Nephron (organoid): ENCODE measurements at regions not wholly inside any gene's neighbourhood (a gene's known extent, or its start where the extent isn't known, plus 50 kb on each side); places are given as distances from the start of the nearest gene placed in this dataset.

Source experiments
- H3K27ac Mint-ChIP-seq, 3 experiments: 2 replicates each; pipeline ENCODE4 v1.8.0; 2020; ENCODE audit warnings: mixed read lengths in 3 of 3, mild to moderate bottlenecking in 2 of 3, moderate library complexity in 1 of 3
- H3K27me3 Mint-ChIP-seq: 2 replicates; pipeline ENCODE4 v1.8.0; 2021; ENCODE audit warnings: low read depth, mild to moderate bottlenecking, moderate library complexity, mixed read lengths
- H3K36me3 Mint-ChIP-seq: 2 replicates; pipeline ENCODE4 v1.8.0; 2020; ENCODE audit warnings: low read depth, mixed read lengths
- H3K4me1 Mint-ChIP-seq: 2 replicates; pipeline ENCODE4 v1.8.0; 2020; ENCODE audit warnings: mixed read lengths
- H3K4me3 Mint-ChIP-seq, 3 experiments: 2 replicates each; pipeline ENCODE4 v1.8.0; 2020; ENCODE audit warnings: mild to moderate bottlenecking in 3 of 3, mixed read lengths in 3 of 3, moderate library complexity in 2 of 3
- H3K9me3 Mint-ChIP-seq: 2 replicates; pipeline ENCODE4 v1.8.0; 2020; ENCODE audit warnings: mixed read lengths
- TF ChIP-seq, protein P1 (sequence below), 3 experiments: fragments of 200-600 bp; sonication (generic); IDR thresholded peaks; one replicate each; pipeline ENCODE4 v1.5.0; 2021; ENCODE audit warnings: antibody characterized with exemption in 3 of 3; ENCODE audit not compliant: unreplicated experiment in 3 of 3

DNA sequence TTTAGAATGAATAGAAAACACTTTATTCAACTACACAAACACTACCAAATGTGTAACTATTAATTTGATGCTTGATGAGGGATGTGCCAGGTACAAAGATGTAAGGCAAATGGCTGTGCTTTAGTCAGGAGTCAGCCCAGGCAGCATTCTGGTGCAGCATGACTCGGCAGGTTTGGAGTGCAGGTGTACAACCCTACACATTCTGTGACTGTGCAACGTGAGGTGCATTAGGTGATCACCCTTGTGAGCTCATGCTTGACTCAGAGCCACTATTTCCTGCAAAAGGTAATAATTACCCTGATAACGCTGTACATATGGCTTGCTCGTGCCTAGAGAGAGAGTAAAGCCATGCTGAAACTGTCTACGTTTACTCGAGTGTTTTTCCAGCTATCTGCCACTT, 288.7 kb upstream of the DSEL start:
- H3K9me3 Mint-ChIP-seq: peaks cover 9% of the 10 kb centered on the region
- TF ChIP-seq, protein P1, sequence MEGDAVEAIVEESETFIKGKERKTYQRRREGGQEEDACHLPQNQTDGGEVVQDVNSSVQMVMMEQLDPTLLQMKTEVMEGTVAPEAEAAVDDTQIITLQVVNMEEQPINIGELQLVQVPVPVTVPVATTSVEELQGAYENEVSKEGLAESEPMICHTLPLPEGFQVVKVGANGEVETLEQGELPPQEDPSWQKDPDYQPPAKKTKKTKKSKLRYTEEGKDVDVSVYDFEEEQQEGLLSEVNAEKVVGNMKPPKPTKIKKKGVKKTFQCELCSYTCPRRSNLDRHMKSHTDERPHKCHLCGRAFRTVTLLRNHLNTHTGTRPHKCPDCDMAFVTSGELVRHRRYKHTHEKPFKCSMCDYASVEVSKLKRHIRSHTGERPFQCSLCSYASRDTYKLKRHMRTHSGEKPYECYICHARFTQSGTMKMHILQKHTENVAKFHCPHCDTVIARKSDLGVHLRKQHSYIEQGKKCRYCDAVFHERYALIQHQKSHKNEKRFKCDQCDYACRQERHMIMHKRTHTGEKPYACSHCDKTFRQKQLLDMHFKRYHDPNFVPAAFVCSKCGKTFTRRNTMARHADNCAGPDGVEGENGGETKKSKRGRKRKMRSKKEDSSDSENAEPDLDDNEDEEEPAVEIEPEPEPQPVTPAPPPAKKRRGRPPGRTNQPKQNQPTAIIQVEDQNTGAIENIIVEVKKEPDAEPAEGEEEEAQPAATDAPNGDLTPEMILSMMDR (IDR thresholded peaks at IDR 0.05; ENCODE audit: unreplicated experiment in 3 of 3): no peak
- H3K36me3 Mint-ChIP-seq: no peaks in the 10 kb centered on the region
- no peak overlapping the region for H3K4me3 Mint-ChIP-seq
- no peaks in the 10 kb centered on the region for H3K4me1 Mint-ChIP-seq
- no peak overlapping the region for H3K27ac Mint-ChIP-seq
- H3K27me3 Mint-ChIP-seq: no peaks in the 10 kb centered on the region

DNA sequence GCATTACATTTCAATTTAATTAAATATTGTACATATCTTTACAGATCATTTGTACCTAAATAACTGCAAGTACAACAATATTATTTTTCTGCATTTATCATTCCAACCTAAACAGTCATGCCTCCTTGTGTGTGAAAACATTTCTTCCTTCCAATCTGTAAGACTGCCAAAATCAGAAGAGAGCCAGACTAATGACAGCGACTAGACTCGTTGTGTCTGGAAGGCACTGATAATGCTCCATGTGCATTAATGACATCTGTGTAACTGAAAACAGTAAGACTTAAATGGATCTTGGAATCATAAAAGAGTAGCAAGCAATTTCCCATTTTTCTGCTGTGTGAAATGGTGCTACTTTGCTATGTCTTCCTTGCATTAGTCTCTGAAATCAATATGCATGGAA, 278.0 kb upstream of the DSEL start:
- no peaks in the 10 kb centered on the region for H3K36me3 Mint-ChIP-seq
- H3K27me3 Mint-ChIP-seq: no peaks in the 10 kb centered on the region
- H3K9me3 Mint-ChIP-seq: no peaks in the 10 kb centered on the region
- H3K4me1 Mint-ChIP-seq: peaks cover 3% of the 10 kb centered on the region
- TF ChIP-seq, protein P1 (IDR thresholded peaks at IDR 0.05; ENCODE audit: unreplicated experiment in 3 of 3): no peak
- no peak overlapping the region for H3K27ac Mint-ChIP-seq
- no peak overlapping the region for H3K4me3 Mint-ChIP-seq

DNA sequence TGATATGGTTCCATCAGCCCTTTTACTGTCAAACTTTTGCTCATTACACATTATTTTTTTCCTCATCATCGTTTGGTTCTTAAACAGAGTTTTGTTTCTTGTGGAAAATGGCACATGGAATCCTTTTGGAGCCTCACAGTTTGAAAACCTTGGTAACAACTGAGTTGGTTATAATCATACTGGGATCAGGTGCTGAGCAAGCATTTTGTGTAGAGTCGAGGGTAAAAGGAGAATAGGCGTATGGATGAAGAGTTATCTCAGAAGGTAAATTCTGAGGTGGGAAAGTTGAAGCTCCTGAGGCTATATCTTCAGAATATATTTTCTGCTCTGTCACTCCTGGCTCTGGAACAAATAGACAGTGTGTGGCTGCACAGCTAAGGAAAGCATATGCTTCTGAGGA, 274.0 kb upstream of the DSEL start:
- H3K4me3 Mint-ChIP-seq: no peak overlapping the region
- peaks cover 8% of the 10 kb centered on the region for H3K27me3 Mint-ChIP-seq
- peaks cover 3% of the 10 kb centered on the region for H3K4me1 Mint-ChIP-seq
- TF ChIP-seq, protein P1 (IDR thresholded peaks at IDR 0.05; ENCODE audit: unreplicated experiment in 3 of 3): no peak
- H3K36me3 Mint-ChIP-seq: no peaks in the 10 kb centered on the region
- H3K9me3 Mint-ChIP-seq: no peaks in the 10 kb centered on the region
- H3K27ac Mint-ChIP-seq: no peak overlapping the region

DNA sequence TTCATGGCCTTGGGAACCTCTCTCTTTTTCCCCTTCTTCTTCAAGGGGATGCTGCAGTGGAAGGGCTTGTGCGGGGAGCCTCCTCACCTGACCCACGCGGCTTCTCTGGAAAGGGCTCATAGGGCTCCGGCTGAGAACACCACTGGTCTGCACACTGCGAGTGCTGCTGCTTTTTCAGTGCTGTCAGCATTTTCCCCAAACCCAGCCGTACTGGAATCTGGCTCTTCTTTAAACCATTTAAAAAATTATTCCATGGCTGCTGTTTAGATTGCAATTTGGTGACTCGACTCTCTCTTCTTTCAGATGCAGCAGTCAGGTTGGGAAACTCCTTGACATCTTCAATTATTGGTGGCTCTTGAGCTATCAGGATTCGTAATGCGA, 272.6 kb upstream of the DSEL start:
- TF ChIP-seq, protein P1 (IDR thresholded peaks at IDR 0.05; ENCODE audit: unreplicated experiment in 3 of 3): no peak
- peaks cover 8% of the 10 kb centered on the region for H3K27me3 Mint-ChIP-seq
- no peaks in the 10 kb centered on the region for H3K4me1 Mint-ChIP-seq
- no peaks in the 10 kb centered on the region for H3K9me3 Mint-ChIP-seq
- no peaks in the 10 kb centered on the region for H3K36me3 Mint-ChIP-seq
- no peak overlapping the region for H3K4me3 Mint-ChIP-seq
- no peak overlapping the region for H3K27ac Mint-ChIP-seq

DNA sequence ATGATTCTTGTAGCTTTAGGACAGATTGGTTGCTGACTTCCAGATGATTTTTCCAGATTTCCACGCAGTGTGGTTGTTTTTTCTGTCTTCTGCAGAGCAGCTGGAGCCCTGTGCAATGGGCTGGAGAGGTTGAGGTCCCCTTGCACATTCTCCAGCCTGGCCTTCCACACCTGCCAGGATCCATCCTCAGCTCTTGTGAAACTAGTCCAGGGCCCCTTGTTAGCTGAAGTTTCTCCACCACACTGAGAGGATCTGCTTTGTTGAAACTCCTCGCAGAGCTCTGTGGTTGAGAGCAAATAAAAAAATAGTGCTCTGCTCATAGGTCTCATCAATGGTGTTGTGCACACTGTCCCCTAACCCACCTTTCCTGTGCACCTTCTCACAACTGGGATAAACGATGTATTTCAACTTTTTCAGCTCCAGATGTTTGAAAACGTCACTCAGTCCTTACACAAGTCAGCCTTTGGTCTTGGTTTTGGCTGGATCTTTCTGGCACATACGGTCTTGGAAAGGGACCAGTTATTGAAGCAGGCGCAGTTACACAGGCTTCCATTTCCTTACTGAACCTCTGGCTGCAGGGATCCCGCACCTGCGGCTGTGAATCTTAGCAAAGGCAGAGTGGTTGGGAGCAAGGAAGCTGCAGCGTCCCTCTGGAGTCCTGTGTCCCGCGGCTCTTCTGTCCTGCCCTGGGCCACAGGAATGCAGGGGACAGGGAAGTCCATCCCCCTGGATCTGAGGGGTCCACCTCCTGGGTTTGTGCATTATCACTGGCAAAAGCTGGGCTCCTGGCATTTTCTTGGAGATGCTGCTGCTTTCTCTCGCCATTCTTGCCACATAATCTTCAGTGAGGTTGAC, 272.0 kb upstream of the DSEL start:
- Mint-ChIP-seq H3K27me3 (peaks cover 8% of the 10 kb centered on the region), H3K4me3 (no peak overlapping the region), H3K9me3 (no peaks in the 10 kb centered on the region), H3K36me3 (no peaks in the 10 kb centered on the region), H3K27ac (no peak overlapping the region), H3K4me1 (no peaks in the 10 kb centered on the region)
- TF ChIP-seq, protein P1 (IDR thresholded peaks at IDR 0.05; ENCODE audit: unreplicated experiment in 3 of 3): no peak
